Panc1 (cell line): ENCODE measurements at regions not wholly inside any gene's neighbourhood (a gene's known extent, or its start where the extent isn't known, plus 50 kb on each side); places are given as distances from the start of the nearest gene placed in this dataset.

Source experiments
- REST ChIP-seq, 2 experiments: IDR thresholded peaks; 2 replicates each; pipeline ENCODE4 v1.6.1; 2011 to 2012; ENCODE audit warnings: low read depth in 2 of 2, control low read depth in 1 of 2, low read length in 1 of 2, mild to moderate bottlenecking in 1 of 2, moderate library complexity in 1 of 2; ENCODE audit not compliant: insufficient read depth in 1 of 2
- TF ChIP-seq, protein P1 (sequence below): fragments of 450-650 bp; IDR thresholded peaks from 2 replicates; pipeline ENCODE4 v1.5.1; 2017; ENCODE audit warnings: mild to moderate bottlenecking

- TF ChIP-seq REST (IDR thresholded peaks at IDR 0.05; ENCODE audit: insufficient read depth in 1 of 2, low read depth in 2 of 2, low read length in 1 of 2) = no peak
- TF ChIP-seq, protein P1, sequence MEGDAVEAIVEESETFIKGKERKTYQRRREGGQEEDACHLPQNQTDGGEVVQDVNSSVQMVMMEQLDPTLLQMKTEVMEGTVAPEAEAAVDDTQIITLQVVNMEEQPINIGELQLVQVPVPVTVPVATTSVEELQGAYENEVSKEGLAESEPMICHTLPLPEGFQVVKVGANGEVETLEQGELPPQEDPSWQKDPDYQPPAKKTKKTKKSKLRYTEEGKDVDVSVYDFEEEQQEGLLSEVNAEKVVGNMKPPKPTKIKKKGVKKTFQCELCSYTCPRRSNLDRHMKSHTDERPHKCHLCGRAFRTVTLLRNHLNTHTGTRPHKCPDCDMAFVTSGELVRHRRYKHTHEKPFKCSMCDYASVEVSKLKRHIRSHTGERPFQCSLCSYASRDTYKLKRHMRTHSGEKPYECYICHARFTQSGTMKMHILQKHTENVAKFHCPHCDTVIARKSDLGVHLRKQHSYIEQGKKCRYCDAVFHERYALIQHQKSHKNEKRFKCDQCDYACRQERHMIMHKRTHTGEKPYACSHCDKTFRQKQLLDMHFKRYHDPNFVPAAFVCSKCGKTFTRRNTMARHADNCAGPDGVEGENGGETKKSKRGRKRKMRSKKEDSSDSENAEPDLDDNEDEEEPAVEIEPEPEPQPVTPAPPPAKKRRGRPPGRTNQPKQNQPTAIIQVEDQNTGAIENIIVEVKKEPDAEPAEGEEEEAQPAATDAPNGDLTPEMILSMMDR = no peak
These were observed 51.5 kb upstream of the NMNAT3 start for GRCh38 chr3:139729300-139729699.
